Fibroblast of lung (primary cell): ENCODE measurements at regions not wholly inside any gene's neighbourhood (a gene's known extent, or its start where the extent isn't known, plus 50 kb on each side); places are given as distances from the start of the nearest gene placed in this dataset.

Experiments
- DNase-seq, 2 donors: peaks; one replicate each; pipeline versions ENCODE4 v3.0.0 to v3.0.0-alpha.2; 2010; ENCODE audit warnings: low read depth in 2 of 2
- H2AFZ ChIP-seq: 2 replicates; pipeline ENCODE4 v1.5.1; 2012; ENCODE audit warnings: low read length, control low read depth, inconsistent platforms
- H3K27ac ChIP-seq: 2 replicates; pipeline ENCODE4 v1.5.1; 2011; ENCODE audit warnings: low read length, control low read depth; ENCODE audit not compliant: insufficient read depth
- H3K27me3 ChIP-seq: 2 replicates; pipeline ENCODE4 v1.5.1; 2011; ENCODE audit warnings: mild to moderate bottlenecking, low read length; ENCODE audit not compliant: control insufficient read depth, insufficient read depth
- H3K36me3 ChIP-seq: 2 replicates; pipeline ENCODE4 v1.5.1; 2011; ENCODE audit warnings: low read length; ENCODE audit not compliant: control insufficient read depth, insufficient read depth
- H3K4me1 ChIP-seq: 2 replicates; pipeline ENCODE4 v1.5.1; 2011; ENCODE audit warnings: low read length; ENCODE audit not compliant: control insufficient read depth, insufficient read depth; ENCODE audit errors: extremely low read depth
- H3K4me2 ChIP-seq: 2 replicates; pipeline ENCODE4 v1.5.1; 2011; ENCODE audit warnings: low read length, control low read depth; ENCODE audit not compliant: insufficient read depth; ENCODE audit errors: extremely low read depth
- H3K4me3 ChIP-seq, 4 experiments: fragments of 200-600 bp in 1 of 4; sonication (generic) in 1 of 4; replicated peaks in 1 of 4; 2 replicates each; pipeline ENCODE4 v1.5.1; 2011 to 2016; ENCODE audit warnings: low read length in 4 of 4, low read depth in 3 of 4, mild to moderate bottlenecking in 3 of 4, control low read depth in 2 of 4, inconsistent platforms in 1 of 4, mixed read lengths in 1 of 4; ENCODE audit not compliant: insufficient read depth in 1 of 4; ENCODE audit errors: control extremely low read depth in 1 of 4
- H3K79me2 ChIP-seq: 2 replicates; pipeline ENCODE4 v1.5.1; 2012; ENCODE audit warnings: mild to moderate bottlenecking, low read length, inconsistent platforms; ENCODE audit not compliant: control insufficient read depth, insufficient read depth
- H3K9ac ChIP-seq: 2 replicates; pipeline ENCODE4 v1.5.1; 2011; ENCODE audit warnings: mild to moderate bottlenecking, low read length, control low read depth; ENCODE audit not compliant: insufficient read depth
- H3K9me3 ChIP-seq: 2 replicates; pipeline ENCODE4 v1.5.1; 2012; ENCODE audit warnings: low read depth, low read length; ENCODE audit not compliant: control insufficient read depth, insufficient read depth
- H4K20me1 ChIP-seq: 2 replicates; pipeline ENCODE4 v1.5.1; 2011; ENCODE audit warnings: low read length; ENCODE audit not compliant: control insufficient read depth, insufficient read depth; ENCODE audit errors: extremely low read depth
- CTCF ChIP-seq, 2 donors: IDR thresholded peaks in 1 of 2; conservative IDR thresholded peaks in 1 of 2; 1 replicate in 1 of 2; 2 replicates in 1 of 2; pipeline ENCODE4 v1.5.1; 2011 to 2012; ENCODE audit warnings: low read length in 2 of 2, control low read depth in 1 of 2, inconsistent platforms in 1 of 2, low read depth in 1 of 2, mild to moderate bottlenecking in 1 of 2
- EZH2 ChIP-seq: IDR thresholded peaks from 2 replicates; pipeline ENCODE4 v1.5.1; 2012; ENCODE audit warnings: low read length, control low read depth, mild to moderate bottlenecking; ENCODE audit errors: missing control alignments

- DNase-seq: peak in 1 of 2 donors; percentile 8
- TF ChIP-seq CTCF (conservative IDR thresholded peaks at IDR 0.05 in 1 of 2, IDR thresholded peaks at IDR 0.05 in 1 of 2; ENCODE audit: low read depth in 1 of 2, low read length in 2 of 2): no peak
- no peak for TF ChIP-seq EZH2
- H2AFZ ChIP-seq: no peak overlapping the region
- H3K36me3 ChIP-seq: no peaks in the 10 kb centered on the region
- H4K20me1 ChIP-seq: no peaks in the 10 kb centered on the region
- H3K4me2 ChIP-seq: no peak overlapping the region
- H3K79me2 ChIP-seq: no peaks in the 10 kb centered on the region
- H3K9me3 ChIP-seq: no peaks in the 10 kb centered on the region
- H3K4me3 ChIP-seq: no peak overlapping the region
- H3K9ac ChIP-seq: no peak overlapping the region
- no peaks in the 10 kb centered on the region for H3K4me1 ChIP-seq
- H3K27ac ChIP-seq: no peak overlapping the region
- no peaks in the 10 kb centered on the region for H3K27me3 ChIP-seq
These were observed 1357.7 kb downstream of the PCDH9 start for GRCh38 chr13:65872448-65872847.

- Histone ChIP-seq H3K27me3 (no peaks in the 10 kb centered on the region), H3K9ac (no peak overlapping the region), H3K27ac (no peak overlapping the region), H4K20me1 (no peaks in the 10 kb centered on the region), H3K4me2 (no peak overlapping the region), H3K36me3 (no peaks in the 10 kb centered on the region), H3K9me3 (no peaks in the 10 kb centered on the region), H3K4me3 (no peak overlapping the region), H3K4me1 (no peaks in the 10 kb centered on the region), H3K79me2 (no peaks in the 10 kb centered on the region), H2AFZ (no peak overlapping the region)
- DNase-seq: no peak
- TF ChIP-seq CTCF (conservative IDR thresholded peaks at IDR 0.05 in 1 of 2, IDR thresholded peaks at IDR 0.05 in 1 of 2; ENCODE audit: low read depth in 1 of 2, low read length in 2 of 2) (no peak), EZH2 (no peak)
These were observed 1361.3 kb downstream of the PCDH9 start for GRCh38 chr13:65868884-65869283.

GRCh38 chr13:65868099-65868498 is 1362.0 kb downstream of the PCDH9 start:
- no peak overlapping the region for H3K4me2 ChIP-seq
- H3K9me3 ChIP-seq: no peaks in the 10 kb centered on the region
- DNase-seq: no peak
- H3K4me3 ChIP-seq: no peak overlapping the region
- H3K27me3 ChIP-seq: no peaks in the 10 kb centered on the region
- no peaks in the 10 kb centered on the region for H4K20me1 ChIP-seq
- no peaks in the 10 kb centered on the region for H3K36me3 ChIP-seq
- TF ChIP-seq EZH2: no peak
- TF ChIP-seq CTCF (conservative IDR thresholded peaks at IDR 0.05 in 1 of 2, IDR thresholded peaks at IDR 0.05 in 1 of 2; ENCODE audit: low read depth in 1 of 2, low read length in 2 of 2): no peak
- H2AFZ ChIP-seq: no peak overlapping the region
- H3K27ac ChIP-seq: no peak overlapping the region
- H3K9ac ChIP-seq: no peak overlapping the region
- H3K4me1 ChIP-seq: no peaks in the 10 kb centered on the region
- no peaks in the 10 kb centered on the region for H3K79me2 ChIP-seq
